ENCODE measurements at regions not wholly inside any gene's neighbourhood (a gene's known extent, or its start where the extent isn't known, plus 50 kb on each side); places are given as distances from the start of the nearest gene placed in this dataset.

DNA sequence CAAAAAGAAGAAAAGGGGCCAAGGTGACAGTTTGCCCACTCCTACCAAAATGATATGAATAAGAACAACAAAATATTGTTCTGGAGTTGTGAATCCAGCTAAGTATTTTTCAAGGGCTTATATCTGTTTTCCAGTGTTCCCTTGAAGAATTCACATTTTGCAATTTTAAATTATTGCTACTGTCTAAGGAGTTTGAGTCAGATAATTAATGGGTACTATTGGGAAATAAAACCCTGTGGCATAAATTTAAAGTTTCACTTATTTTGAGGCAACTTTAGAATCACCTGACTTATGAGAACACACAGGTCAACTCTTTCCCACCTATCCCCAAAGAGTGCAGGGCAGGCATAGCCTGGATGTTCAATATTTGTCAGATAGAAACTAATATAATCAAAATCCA is 188.0 kb upstream of the GHR start:
- POLR2A ChIA-PET, result no interaction called here
- Histone ChIP-seq H3K36me3 (ENCODE audit: control insufficient read depth in 2 of 2, insufficient read depth in 1 of 2, low read length in 2 of 2) (no peaks in the 10 kb centered on the region), H3K4me3 (ENCODE audit: low read depth, low read length) (no peak overlapping the region), H3K9me3 (ENCODE audit: control insufficient read depth, insufficient read depth, low read depth, low read length) (no peaks in the 10 kb centered on the region), H3K27ac (ENCODE audit: extremely low read depth, low read depth, low read length) (no peak overlapping the region), H3K4me1 (ENCODE audit: control insufficient read depth, insufficient read depth, low read length) (no peaks in the 10 kb centered on the region)
- TF ChIP-seq MYNN (tag by site-specific recombination; IDR thresholded peaks at IDR 0.05; ENCODE audit: borderline replicate concordance), result no peak
- no peak for TF ChIP-seq ZEB2 (tag by site-specific recombination; IDR thresholded peaks at IDR 0.05)
- TF ChIP-seq HOXC10 (CRISPR knock-in tag; IDR thresholded peaks at IDR 0.05), result no peak
- TF ChIP-seq ZNF555 (tag by site-specific recombination; conservative IDR thresholded peaks at IDR 0.05), result no peak
- TF ChIP-seq, protein P1, sequence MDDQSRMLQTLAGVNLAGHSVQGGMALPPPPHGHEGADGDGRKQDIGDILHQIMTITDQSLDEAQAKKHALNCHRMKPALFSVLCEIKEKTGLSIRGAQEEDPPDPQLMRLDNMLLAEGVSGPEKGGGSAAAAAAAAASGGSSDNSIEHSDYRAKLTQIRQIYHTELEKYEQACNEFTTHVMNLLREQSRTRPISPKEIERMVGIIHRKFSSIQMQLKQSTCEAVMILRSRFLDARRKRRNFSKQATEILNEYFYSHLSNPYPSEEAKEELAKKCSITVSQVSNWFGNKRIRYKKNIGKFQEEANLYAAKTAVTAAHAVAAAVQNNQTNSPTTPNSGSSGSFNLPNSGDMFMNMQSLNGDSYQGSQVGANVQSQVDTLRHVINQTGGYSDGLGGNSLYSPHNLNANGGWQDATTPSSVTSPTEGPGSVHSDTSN (CRISPR knock-in tag; IDR thresholded peaks at IDR 0.05), result no peak
- TF ChIP-seq ZNF248 (tag by site-specific recombination; IDR thresholded peaks at IDR 0.05), result no peak
- TF ChIP-seq ZNF792 (tag by site-specific recombination; IDR thresholded peaks at IDR 0.05), result no peak
- TF ChIP-seq ZNF426 (tag by site-specific recombination; IDR thresholded peaks at IDR 0.05), result no peak
- TF ChIP-seq, protein P2, sequence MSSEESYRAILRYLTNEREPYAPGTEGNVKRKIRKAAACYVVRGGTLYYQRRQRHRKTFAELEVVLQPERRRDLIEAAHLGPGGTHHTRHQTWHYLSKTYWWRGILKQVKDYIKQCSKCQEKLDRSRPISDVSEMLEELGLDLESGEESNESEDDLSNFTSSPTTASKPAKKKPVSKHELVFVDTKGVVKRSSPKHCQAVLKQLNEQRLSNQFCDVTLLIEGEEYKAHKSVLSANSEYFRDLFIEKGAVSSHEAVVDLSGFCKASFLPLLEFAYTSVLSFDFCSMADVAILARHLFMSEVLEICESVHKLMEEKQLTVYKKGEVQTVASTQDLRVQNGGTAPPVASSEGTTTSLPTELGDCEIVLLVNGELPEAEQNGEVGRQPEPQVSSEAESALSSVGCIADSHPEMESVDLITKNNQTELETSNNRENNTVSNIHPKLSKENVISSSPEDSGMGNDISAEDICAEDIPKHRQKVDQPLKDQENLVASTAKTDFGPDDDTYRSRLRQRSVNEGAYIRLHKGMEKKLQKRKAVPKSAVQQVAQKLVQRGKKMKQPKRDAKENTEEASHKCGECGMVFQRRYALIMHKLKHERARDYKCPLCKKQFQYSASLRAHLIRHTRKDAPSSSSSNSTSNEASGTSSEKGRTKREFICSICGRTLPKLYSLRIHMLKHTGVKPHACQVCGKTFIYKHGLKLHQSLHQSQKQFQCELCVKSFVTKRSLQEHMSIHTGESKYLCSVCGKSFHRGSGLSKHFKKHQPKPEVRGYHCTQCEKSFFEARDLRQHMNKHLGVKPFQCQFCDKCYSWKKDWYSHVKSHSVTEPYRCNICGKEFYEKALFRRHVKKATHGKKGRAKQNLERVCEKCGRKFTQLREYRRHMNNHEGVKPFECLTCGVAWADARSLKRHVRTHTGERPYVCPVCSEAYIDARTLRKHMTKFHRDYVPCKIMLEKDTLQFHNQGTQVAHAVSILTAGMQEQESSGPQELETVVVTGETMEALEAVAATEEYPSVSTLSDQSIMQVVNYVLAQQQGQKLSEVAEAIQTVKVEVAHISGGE (tag by site-specific recombination; conservative IDR thresholded peaks at IDR 0.05; ENCODE audit: low read depth), result no peak
- TF ChIP-seq, protein P3, sequence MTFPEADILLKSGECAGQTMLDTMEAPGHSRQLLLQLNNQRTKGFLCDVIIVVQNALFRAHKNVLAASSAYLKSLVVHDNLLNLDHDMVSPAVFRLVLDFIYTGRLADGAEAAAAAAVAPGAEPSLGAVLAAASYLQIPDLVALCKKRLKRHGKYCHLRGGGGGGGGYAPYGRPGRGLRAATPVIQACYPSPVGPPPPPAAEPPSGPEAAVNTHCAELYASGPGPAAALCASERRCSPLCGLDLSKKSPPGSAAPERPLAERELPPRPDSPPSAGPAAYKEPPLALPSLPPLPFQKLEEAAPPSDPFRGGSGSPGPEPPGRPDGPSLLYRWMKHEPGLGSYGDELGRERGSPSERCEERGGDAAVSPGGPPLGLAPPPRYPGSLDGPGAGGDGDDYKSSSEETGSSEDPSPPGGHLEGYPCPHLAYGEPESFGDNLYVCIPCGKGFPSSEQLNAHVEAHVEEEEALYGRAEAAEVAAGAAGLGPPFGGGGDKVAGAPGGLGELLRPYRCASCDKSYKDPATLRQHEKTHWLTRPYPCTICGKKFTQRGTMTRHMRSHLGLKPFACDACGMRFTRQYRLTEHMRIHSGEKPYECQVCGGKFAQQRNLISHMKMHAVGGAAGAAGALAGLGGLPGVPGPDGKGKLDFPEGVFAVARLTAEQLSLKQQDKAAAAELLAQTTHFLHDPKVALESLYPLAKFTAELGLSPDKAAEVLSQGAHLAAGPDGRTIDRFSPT (tag by site-specific recombination; IDR thresholded peaks at IDR 0.05), result no peak
- CTCF ChIA-PET, result no interaction called here

DNA sequence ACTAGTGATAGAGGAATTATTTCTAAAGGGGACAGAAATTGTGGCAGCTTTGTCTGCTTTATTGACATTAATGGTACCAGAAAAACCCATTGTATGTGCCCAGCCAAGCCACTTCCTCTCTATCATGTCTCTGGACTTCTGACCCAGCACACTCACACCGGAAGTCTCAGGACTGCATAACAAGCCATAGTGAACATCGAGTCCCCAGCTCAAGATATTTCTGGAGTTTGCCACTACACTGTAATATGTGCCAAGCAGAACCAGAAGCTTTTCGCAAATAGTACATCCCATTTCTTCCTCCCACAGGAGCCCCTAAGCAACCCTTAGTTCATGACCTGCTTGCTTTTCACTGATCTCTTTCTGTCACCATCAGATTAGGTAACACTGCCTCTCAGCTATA is 187.4 kb upstream of the GHR start:
- ChIA-PET CTCF (interaction anchor here (0.5 kb wide), 1 partner anchor 159 kb away, joined by 5 read pairs; no protein-coding TSS in a partner anchor), POLR2A (no interaction called here)
- TF ChIP-seq ZNF2 (tag by site-specific recombination; IDR thresholded peaks at IDR 0.05) (no peak), GLI4 (tag by site-specific recombination; IDR thresholded peaks at IDR 0.05) (no peak), ZNF600 (tag by site-specific recombination; IDR thresholded peaks at IDR 0.05) (no peak)
- Histone ChIP-seq H3K4me3 (ENCODE audit: low read depth, low read length) (no peak overlapping the region), H3K9me3 (ENCODE audit: control insufficient read depth, insufficient read depth, low read depth, low read length) (no peaks in the 10 kb centered on the region), H3K4me1 (ENCODE audit: control insufficient read depth, insufficient read depth, low read length) (no peaks in the 10 kb centered on the region), H3K27ac (ENCODE audit: extremely low read depth, low read depth, low read length) (no peak overlapping the region), H3K36me3 (ENCODE audit: control insufficient read depth in 2 of 2, insufficient read depth in 1 of 2, low read length in 2 of 2) (no peaks in the 10 kb centered on the region)

DNA sequence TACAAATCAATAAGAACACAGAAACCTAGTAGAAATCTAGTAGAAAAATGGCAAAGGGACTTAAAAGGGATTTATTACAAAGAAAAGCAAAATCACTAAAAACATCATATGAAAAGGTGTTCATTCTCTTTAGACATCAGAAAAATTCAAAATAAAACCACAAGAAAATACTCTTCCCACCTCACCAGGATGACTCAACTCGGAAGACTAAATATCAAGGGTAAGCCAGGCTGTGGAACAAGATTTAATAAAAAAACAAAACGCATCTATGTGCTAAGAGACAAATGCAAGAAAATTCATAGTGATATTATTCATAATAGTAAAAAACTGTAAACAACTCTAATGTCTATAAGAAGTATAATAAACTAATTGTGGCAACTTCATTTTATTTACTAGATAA is 181.6 kb upstream of the GHR start:
- TF ChIP-seq ZNF670 (tag by site-specific recombination; IDR thresholded peaks at IDR 0.05; ENCODE audit: low read depth) (no peak), ZNF561 (tag by site-specific recombination; IDR thresholded peaks at IDR 0.05; ENCODE audit: borderline replicate concordance) (no peak)
- TF ChIP-seq, protein P4, sequence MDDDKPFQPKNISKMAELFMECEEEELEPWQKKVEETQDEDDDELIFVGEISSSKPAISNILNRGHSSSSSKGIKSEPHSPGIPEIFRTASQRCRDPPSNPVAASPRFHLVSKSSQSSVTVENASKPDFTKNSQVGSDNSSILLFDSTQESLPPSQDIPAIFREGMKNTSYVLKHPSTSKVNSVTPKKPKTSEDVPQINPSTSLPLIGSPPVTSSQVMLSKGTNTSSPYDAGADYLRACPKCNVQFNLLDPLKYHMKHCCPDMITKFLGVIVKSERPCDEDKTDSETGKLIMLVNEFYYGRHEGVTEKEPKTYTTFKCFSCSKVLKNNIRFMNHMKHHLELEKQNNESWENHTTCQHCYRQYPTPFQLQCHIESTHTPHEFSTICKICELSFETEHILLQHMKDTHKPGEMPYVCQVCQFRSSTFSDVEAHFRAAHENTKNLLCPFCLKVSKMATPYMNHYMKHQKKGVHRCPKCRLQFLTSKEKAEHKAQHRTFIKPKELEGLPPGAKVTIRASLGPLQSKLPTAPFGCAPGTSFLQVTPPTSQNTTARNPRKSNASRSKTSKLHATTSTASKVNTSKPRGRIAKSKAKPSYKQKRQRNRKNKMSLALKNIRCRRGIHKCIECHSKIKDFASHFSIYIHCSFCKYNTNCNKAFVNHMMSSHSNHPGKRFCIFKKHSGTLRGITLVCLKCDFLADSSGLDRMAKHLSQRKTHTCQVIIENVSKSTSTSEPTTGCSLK (tag by site-specific recombination; IDR thresholded peaks at IDR 0.05), result no peak
- TF ChIP-seq, protein P5, sequence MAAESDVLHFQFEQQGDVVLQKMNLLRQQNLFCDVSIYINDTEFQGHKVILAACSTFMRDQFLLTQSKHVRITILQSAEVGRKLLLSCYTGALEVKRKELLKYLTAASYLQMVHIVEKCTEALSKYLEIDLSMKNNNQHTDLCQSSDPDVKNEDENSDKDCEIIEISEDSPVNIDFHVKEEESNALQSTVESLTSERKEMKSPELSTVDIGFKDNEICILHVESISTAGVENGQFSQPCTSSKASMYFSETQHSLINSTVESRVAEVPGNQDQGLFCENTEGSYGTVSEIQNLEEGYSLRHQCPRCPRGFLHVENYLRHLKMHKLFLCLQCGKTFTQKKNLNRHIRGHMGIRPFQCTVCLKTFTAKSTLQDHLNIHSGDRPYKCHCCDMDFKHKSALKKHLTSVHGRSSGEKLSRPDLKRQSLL (tag by site-specific recombination; IDR thresholded peaks at IDR 0.05), result no peak
- TF ChIP-seq, protein P6, sequence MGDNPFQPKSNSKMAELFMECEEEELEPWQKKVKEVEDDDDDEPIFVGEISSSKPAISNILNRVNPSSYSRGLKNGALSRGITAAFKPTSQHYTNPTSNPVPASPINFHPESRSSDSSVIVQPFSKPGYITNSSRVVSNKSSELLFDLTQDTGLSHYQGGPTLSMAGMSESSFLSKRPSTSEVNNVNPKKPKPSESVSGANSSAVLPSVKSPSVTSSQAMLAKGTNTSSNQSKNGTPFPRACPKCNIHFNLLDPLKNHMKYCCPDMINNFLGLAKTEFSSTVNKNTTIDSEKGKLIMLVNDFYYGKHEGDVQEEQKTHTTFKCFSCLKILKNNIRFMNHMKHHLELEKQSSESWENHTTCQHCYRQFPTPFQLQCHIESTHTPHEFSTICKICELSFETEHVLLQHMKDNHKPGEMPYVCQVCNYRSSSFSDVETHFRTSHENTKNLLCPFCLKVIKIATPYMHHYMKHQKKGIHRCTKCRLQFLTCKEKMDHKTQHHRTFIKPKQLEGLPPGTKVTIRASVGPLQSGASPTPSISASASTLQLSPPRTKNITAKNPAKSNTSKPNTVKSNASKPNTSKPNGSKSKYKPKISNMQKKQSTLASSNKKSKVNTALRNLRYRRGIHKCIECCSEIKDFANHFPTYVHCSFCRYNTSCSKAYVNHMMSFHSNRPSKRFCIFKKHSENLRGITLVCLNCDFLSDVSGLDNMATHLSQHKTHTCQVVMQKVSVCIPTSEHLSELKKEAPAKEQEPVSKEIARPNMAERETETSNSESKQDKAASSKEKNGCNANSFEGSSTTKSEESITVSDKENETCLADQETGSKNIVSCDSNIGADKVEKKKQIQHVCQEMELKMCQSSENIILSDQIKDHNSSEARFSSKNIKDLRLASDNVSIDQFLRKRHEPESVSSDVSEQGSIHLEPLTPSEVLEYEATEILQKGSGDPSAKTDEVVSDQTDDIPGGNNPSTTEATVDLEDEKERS (tag by site-specific recombination; IDR thresholded peaks at IDR 0.05), result no peak
- Histone ChIP-seq H3K36me3 (ENCODE audit: control insufficient read depth in 2 of 2, insufficient read depth in 1 of 2, low read length in 2 of 2) (no peaks in the 10 kb centered on the region), H3K4me3 (ENCODE audit: low read depth, low read length) (no peak overlapping the region), H3K9me3 (ENCODE audit: control insufficient read depth, insufficient read depth, low read depth, low read length) (no peaks in the 10 kb centered on the region), H3K27ac (ENCODE audit: extremely low read depth, low read depth, low read length) (no peak overlapping the region), H3K4me1 (ENCODE audit: control insufficient read depth, insufficient read depth, low read length) (no peaks in the 10 kb centered on the region)
- CTCF ChIA-PET, result interaction anchor here (0.7 kb wide), 1 partner anchor 10 kb away, joined by 3 read pairs; no protein-coding TSS in a partner anchor
- POLR2A ChIA-PET, result no interaction called here

Measured in HEK293 (cell line).